Stomach (tissue), 8 donors: ENCODE measurements at regions not wholly inside any gene's neighbourhood (a gene's known extent, or its start where the extent isn't known, plus 50 kb on each side); places are given as distances from the start of the nearest gene placed in this dataset.
A peak's percentile ranks its signal among the peaks of the same experiment; 100 is the strongest.

Source experiments
- DNase-seq, 2 donors: peaks; one replicate each; pipeline versions ENCODE4 v3.0.0 to v3.0.0-alpha.2; 2013 to 2019
- H3K27ac ChIP-seq, 5 donors: fragments of 200-600 bp in 4 of 5; sonication (generic) in 4 of 5; one replicate each; pipeline ENCODE4 v1.5.1; 2013 to 2019; ENCODE audit warnings: mild to moderate bottlenecking in 1 of 5, moderate library complexity in 1 of 5
- H3K27me3 ChIP-seq, 3 donors: fragments of 200-600 bp; sonication (generic); one replicate each; pipeline ENCODE4 v1.5.1; 2017 to 2019; ENCODE audit warnings: mixed run types in 1 of 3
- H3K36me3 ChIP-seq, 4 donors: fragments of 200-600 bp; sonication (generic); 1 replicate in 3 of 4; 2 replicates in 1 of 4; pipeline ENCODE4 v1.5.1; 2016 to 2019
- H3K4me1 ChIP-seq, 4 donors: fragments of 200-600 bp; sonication (generic); one replicate each; pipeline ENCODE4 v1.5.1; 2016 to 2019
- H3K4me3 ChIP-seq, 4 donors: fragments of 200-600 bp; sonication (generic) in 3 of 4; one replicate each; pipeline ENCODE4 v1.5.1; 2016 to 2019; ENCODE audit warnings: mild to moderate bottlenecking in 1 of 4
- H3K9me3 ChIP-seq, 4 donors: fragments of 200-600 bp; sonication (generic); one replicate each; pipeline ENCODE4 v1.5.1; 2016 to 2019
- EP300 ChIP-seq: sonication (generic); formaldehyde crosslinking; IDR thresholded peaks from one replicate; pipeline ENCODE4 v1.6.1; 2017; ENCODE audit warnings: antibody characterized with exemption
- POLR2A ChIP-seq, 4 donors: fragments of 450-650 bp; IDR thresholded peaks; one replicate each; pipeline ENCODE4 v1.6.1; 2016; ENCODE audit warnings: antibody characterized with exemption in 4 of 4, control low read depth in 2 of 4, mild to moderate bottlenecking in 1 of 4, moderate library complexity in 1 of 4
- POLR2AphosphoS5 ChIP-seq, 3 donors: sonication (generic); formaldehyde crosslinking; IDR thresholded peaks; one replicate each; pipeline ENCODE4 v1.6.1; 2016; ENCODE audit warnings: antibody characterized with exemption in 3 of 3
- WGBS, 5 donors: extraction: QIAGEN DNeasy Blood & Tissue Kit in 3 of 5; methylation state at CpG; one replicate each; pipeline versions ENCODE4 v1.1.5 to v1.1.7; 2013 to 2018; 5-methylcytosine and 5-hydroxymethylcytosine counted together
- intact Hi-C: fragments of 100-400 bp; cut with DNase I; formaldehyde crosslinking; loops from one replicate; pipeline ENCODE4 v1.15.1; 2023; ENCODE audit warnings: low total_unique reads
- TF ChIP-seq, protein P1 (sequence below), 7 experiments: fragments of 450-650 bp in 4 of 7; fragments of 200-600 bp in 3 of 7; sonication (generic) in 3 of 7; IDR thresholded peaks; one replicate each; pipeline ENCODE4 v1.5.1; 2016 to 2019; ENCODE audit warnings: antibody characterized with exemption in 7 of 7, control low read depth in 2 of 7, mild to moderate bottlenecking in 1 of 7
- donor health status: healthy with polysubstance abuse.
- donor health status: Bipolar disorder and iron deficiency.
- donor health status: healthy.

DNA sequence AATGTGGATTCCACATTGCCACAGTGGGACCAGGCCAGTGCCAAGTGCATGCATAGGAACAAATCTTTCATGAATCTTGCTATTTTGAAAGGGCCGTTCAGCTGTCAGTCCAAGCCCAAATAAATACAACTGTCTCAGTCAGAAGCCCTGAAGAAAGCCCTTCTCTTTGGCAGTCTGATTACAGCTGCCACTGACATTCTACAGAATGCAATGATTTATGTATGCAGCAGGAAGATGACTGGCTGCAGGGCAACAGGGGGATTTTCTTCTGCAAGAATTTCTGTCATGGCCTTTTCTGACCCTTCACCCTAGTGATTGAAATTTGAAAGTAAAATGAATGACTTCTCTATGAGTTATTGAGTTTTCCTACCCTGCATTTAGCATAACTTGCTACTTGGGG lies 86.7 kb upstream of the FER start:
- TF ChIP-seq, protein P1, sequence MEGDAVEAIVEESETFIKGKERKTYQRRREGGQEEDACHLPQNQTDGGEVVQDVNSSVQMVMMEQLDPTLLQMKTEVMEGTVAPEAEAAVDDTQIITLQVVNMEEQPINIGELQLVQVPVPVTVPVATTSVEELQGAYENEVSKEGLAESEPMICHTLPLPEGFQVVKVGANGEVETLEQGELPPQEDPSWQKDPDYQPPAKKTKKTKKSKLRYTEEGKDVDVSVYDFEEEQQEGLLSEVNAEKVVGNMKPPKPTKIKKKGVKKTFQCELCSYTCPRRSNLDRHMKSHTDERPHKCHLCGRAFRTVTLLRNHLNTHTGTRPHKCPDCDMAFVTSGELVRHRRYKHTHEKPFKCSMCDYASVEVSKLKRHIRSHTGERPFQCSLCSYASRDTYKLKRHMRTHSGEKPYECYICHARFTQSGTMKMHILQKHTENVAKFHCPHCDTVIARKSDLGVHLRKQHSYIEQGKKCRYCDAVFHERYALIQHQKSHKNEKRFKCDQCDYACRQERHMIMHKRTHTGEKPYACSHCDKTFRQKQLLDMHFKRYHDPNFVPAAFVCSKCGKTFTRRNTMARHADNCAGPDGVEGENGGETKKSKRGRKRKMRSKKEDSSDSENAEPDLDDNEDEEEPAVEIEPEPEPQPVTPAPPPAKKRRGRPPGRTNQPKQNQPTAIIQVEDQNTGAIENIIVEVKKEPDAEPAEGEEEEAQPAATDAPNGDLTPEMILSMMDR (IDR thresholded peaks at IDR 0.05) = no peak
- no peak for TF ChIP-seq POLR2AphosphoS5 (IDR thresholded peaks at IDR 0.05)
- TF ChIP-seq EP300 = no peak
- TF ChIP-seq POLR2A (IDR thresholded peaks at IDR 0.05) = no peak
- no peak overlapping the region for H3K27ac ChIP-seq
- WGBS, 5 donors = 50 to 74% (median 66%) methylated on average over 1 of the region's 1 CpG

DNA sequence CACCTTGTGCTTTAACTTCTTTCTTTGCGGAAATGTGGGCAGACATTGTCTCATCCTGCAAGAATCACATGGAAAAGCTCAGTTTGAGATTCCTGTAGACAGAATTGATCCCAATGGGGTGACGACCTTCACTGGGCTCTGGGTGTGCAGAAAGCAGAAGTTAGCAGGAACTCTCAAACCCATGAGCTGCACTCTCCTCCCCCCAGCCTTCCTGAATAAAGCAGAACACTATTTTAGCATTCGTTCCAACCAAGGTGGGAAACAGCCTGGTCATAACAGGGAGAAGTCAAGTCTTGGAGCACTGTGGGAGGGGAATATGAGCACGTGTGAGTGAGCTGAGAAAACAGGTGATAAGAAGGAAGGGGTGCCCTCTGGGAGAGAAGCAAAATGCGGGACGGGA lies 87.4 kb upstream of the FER start:
- Histone ChIP-seq H3K9me3 (no peaks in the 10 kb centered on the region), H3K4me3 (no peak overlapping the region), H3K27me3 (no peaks in the 10 kb centered on the region), H3K4me1 (no peaks in the 10 kb centered on the region), H3K27ac (no peak overlapping the region), H3K36me3 (no peaks in the 10 kb centered on the region)
- 61 to 74% (median 71%) methylated on average over 6 of the region's 6 CpGs for WGBS, 5 donors
- intact Hi-C loops = no loop called here
- TF ChIP-seq, protein P1 (IDR thresholded peaks at IDR 0.05) = no peak
- TF ChIP-seq POLR2AphosphoS5 (IDR thresholded peaks at IDR 0.05) = no peak
- TF ChIP-seq POLR2A (IDR thresholded peaks at IDR 0.05) = no peak
- no peak for TF ChIP-seq EP300
- no peak for DNase-seq

More for the DNA sequence above, 86.7 kb upstream of the FER start:
- no peaks in the 10 kb centered on the region for H3K9me3 ChIP-seq
- intact Hi-C loops = no loop called here
- H3K4me1 ChIP-seq = no peaks in the 10 kb centered on the region
- DNase-seq = peak in 1 of 2 donors; percentile 11
- no peaks in the 10 kb centered on the region for H3K36me3 ChIP-seq
- H3K4me3 ChIP-seq = no peak overlapping the region
- H3K27me3 ChIP-seq = no peaks in the 10 kb centered on the region

- H3K9me3 ChIP-seq = no peaks in the 10 kb centered on the region
- no peak for TF ChIP-seq POLR2AphosphoS5 (IDR thresholded peaks at IDR 0.05)
- TF ChIP-seq, protein P1 (IDR thresholded peaks at IDR 0.05) = no peak
- no peaks in the 10 kb centered on the region for H3K36me3 ChIP-seq
- intact Hi-C loops = no loop called here
- no peak overlapping the region for H3K4me3 ChIP-seq
- DNase-seq = no peak
- H3K4me1 ChIP-seq = no peaks in the 10 kb centered on the region
- H3K27me3 ChIP-seq = no peaks in the 10 kb centered on the region
- no peak overlapping the region for H3K27ac ChIP-seq
- 41 to 61% (median 54%) methylated on average over 3 of the region's 3 CpGs for WGBS, 5 donors
Measured at GRCh38 chr5:108659531-108659930, 88.2 kb upstream of the FER start.

- H3K27me3 ChIP-seq = no peaks in the 10 kb centered on the region
- no peak overlapping the region for H3K4me3 ChIP-seq
- no peaks in the 10 kb centered on the region for H3K36me3 ChIP-seq
- no peak for DNase-seq
- H3K4me1 ChIP-seq = no peaks in the 10 kb centered on the region
- TF ChIP-seq, protein P1 (IDR thresholded peaks at IDR 0.05) = no peak
- TF ChIP-seq EP300 (no peak), POLR2AphosphoS5 (IDR thresholded peaks at IDR 0.05) (no peak), POLR2A (IDR thresholded peaks at IDR 0.05) (no peak)
- intact Hi-C loops = no loop called here
- H3K27ac ChIP-seq = no peak overlapping the region
- H3K9me3 ChIP-seq = no peaks in the 10 kb centered on the region
- 52 to 59% (median 54%) methylated on average over 5 of the region's 5 CpGs for WGBS, 5 donors
Measured at GRCh38 chr5:108655750-108656450, 91.8 kb upstream of the FER start.
